Sigmoid colon (tissue), 3 donors: ENCODE measurements at regions not wholly inside any gene's neighbourhood (a gene's known extent, or its start where the extent isn't known, plus 50 kb on each side); places are given as distances from the start of the nearest gene placed in this dataset.

ENCODE experiments used
- CTCF ChIP-seq, 4 experiments: fragments of 450-650 bp in 3 of 4; fragments of 200-600 bp in 1 of 4; IDR thresholded peaks; one replicate each; pipeline ENCODE4 v1.5.1; 2016 to 2019; ENCODE audit warnings: antibody characterized with exemption in 4 of 4, mild to moderate bottlenecking in 3 of 4, moderate library complexity in 2 of 4
- POLR2A ChIP-seq, 2 donors: fragments of 450-650 bp; IDR thresholded peaks; one replicate each; pipeline ENCODE4 v1.6.1; 2016; ENCODE audit warnings: antibody characterized with exemption in 2 of 2, mild to moderate bottlenecking in 2 of 2, moderate library complexity in 2 of 2

- TF ChIP-seq CTCF (IDR thresholded peaks at IDR 0.05) (no peak), POLR2A (IDR thresholded peaks at IDR 0.05) (no peak)
Measured at GRCh38 chr11:119531056-119531455, 108.1 kb upstream of the THY1 start.
